Muscle layer of colon (tissue), 2 donors: ENCODE measurements at regions not wholly inside any gene's neighbourhood (a gene's known extent, or its start where the extent isn't known, plus 50 kb on each side); places are given as distances from the start of the nearest gene placed in this dataset.
"Not testable (repeated sequence)": the region's sequence is repeated elsewhere in the genome, so short reads cannot be mapped to it uniquely, and the experiment has no call there.

Experiments
- H3K27ac ChIP-seq: one replicate; pipeline ENCODE4 v1.7.0; 2013; ENCODE audit warnings: low read depth, mild to moderate bottlenecking, low read length, moderate library complexity
- H3K27me3 ChIP-seq, 2 donors: one replicate each; pipeline ENCODE4 v1.7.0; 2013; ENCODE audit warnings: low read length in 2 of 2, mild to moderate bottlenecking in 2 of 2; ENCODE audit not compliant: insufficient read depth in 2 of 2, control insufficient read depth in 1 of 2
- H3K36me3 ChIP-seq: one replicate; pipeline ENCODE4 v1.7.0; 2013; ENCODE audit warnings: mild to moderate bottlenecking, low read length; ENCODE audit not compliant: insufficient read depth
- H3K4me1 ChIP-seq: one replicate; pipeline ENCODE4 v1.7.0; 2013; ENCODE audit warnings: mild to moderate bottlenecking, low read length; ENCODE audit not compliant: insufficient read depth
- H3K4me3 ChIP-seq, 2 donors: one replicate each; pipeline ENCODE4 v1.7.0; 2013; ENCODE audit warnings: low read length in 2 of 2, low read depth in 1 of 2, mild to moderate bottlenecking in 1 of 2, moderate library complexity in 1 of 2
- H3K9ac ChIP-seq: one replicate; pipeline ENCODE4 v1.7.0; 2013; ENCODE audit warnings: low read length
- H3K9me3 ChIP-seq: one replicate; pipeline ENCODE4 v1.7.0; 2013; ENCODE audit warnings: mild to moderate bottlenecking, low read length
- donor health status: abdominal sarcoma.
- donor health status: Adenocarcinoma of cecum.

DNA sequence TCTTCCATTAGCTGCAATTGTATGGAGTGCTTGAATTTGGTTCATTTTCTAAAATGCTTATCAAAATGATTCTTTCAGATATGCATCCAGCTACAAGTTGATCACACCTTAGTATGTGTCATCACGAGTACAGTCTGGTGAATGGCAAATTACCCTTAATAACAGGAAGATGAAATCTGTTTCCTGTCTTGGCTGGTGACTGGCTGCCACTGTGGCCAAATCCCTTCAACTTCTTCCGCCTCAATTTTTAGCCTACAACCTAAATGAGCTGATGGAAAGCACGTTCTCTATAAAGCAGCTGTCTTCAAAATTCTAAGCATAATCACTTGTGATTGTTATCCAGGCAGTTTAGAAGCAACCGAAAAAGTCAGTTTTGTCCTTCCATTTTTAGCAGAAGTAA, 387.1 kb upstream of the NECTIN3 start:
- Histone ChIP-seq H3K36me3 (no peaks in the 10 kb centered on the region), H3K9me3 (no peaks in the 10 kb centered on the region), H3K9ac (no peak overlapping the region), H3K4me3 (no peak overlapping the region), H3K4me1 (no peaks in the 10 kb centered on the region), H3K27me3 (no peaks in the 10 kb centered on the region), H3K27ac (no peak overlapping the region)

DNA sequence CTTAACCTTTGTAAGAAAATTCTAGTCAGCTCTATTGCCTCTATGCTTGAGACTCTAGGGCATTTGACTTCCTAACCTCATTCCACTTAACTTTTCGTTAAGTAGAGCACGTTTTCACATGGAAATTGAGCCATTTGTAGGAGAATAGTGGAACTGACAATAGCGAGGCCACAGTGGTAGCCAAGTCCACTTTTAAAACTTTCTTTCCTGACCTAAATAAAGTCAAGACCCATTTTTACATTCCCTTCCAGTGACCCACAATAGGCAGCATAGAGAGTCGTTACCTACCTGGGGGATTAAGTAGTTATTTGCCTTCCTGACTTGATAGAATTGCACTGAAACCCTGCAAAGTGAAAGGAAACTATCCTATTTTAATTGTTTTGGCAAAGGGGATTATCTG, 386.0 kb upstream of the NECTIN3 start:
- Histone ChIP-seq H3K9ac (no peak overlapping the region), H3K4me3 (no peak overlapping the region), H3K27me3 (no peaks in the 10 kb centered on the region), H3K4me1 (no peaks in the 10 kb centered on the region), H3K27ac (no peak overlapping the region), H3K9me3 (no peaks in the 10 kb centered on the region), H3K36me3 (no peaks in the 10 kb centered on the region)

DNA sequence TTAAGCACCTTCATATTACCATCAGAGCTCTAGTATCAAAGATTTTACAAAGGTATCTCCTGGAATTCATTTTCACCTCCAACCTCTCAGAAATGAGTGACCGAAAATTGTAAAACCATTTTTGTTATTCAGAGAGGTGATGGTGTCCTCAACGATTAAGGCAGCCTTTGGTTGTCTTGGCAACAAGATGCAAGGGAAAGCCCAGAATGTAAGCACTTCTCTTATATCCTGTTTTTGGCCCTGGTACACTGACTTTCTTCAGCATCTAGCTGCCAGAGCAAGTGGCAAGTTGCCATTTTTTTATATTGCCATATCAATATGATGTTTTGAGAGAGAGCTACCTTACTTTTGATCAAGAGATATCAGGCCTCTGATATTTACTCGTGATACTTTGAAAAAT, 384.9 kb upstream of the NECTIN3 start:
- H3K9me3 ChIP-seq, result no peaks in the 10 kb centered on the region
- no peaks in the 10 kb centered on the region for H3K27me3 ChIP-seq
- no peaks in the 10 kb centered on the region for H3K4me1 ChIP-seq
- H3K36me3 ChIP-seq, result no peaks in the 10 kb centered on the region
- H3K4me3 ChIP-seq, result no peak overlapping the region
- H3K27ac ChIP-seq, result no peak overlapping the region
- H3K9ac ChIP-seq, result no peak overlapping the region

DNA sequence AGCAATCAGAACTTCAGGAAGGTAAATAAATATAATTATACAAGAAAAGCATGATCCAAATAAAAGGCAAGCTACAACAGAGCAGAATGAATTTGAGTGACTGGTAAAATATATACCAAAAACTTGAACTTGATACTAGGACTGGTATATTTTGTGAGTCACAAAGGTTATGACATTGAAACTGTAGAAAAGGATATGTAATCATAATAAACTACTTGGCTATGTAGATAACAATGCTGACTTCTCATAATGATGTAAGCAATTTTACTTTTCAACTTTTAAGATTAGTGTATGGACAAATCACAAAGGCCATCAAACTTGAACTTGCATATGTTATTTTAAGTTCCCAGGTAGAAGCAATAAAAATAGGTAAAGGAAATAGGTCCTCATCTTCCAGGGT, 384.5 kb upstream of the NECTIN3 start:
- H3K27ac ChIP-seq, result no peak overlapping the region
- no peak overlapping the region for H3K9ac ChIP-seq
- no peak overlapping the region for H3K4me3 ChIP-seq
- H3K4me1 ChIP-seq, result no peaks in the 10 kb centered on the region
- H3K9me3 ChIP-seq, result no peaks in the 10 kb centered on the region
- no peaks in the 10 kb centered on the region for H3K36me3 ChIP-seq
- no peaks in the 10 kb centered on the region for H3K27me3 ChIP-seq

DNA sequence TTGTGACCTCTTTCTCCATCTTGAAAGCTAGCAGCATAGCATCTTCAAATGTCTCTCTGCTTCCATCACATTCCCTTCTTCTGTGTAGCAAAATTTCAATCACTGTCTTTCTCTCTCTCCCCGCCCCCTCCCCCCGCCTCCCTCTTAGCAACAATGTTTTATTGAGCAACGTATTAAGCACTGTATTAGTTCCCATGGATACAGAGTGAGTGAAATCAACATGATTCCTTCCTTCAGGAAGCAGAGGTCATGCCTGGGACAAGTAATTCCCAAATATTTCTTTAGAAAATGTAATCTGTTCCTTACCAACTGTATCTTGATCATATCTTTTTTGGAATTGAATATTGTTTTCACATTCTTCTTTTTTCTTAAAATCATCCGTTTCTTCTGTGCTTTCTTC, 373.7 kb upstream of the NECTIN3 start:
- Histone ChIP-seq H3K4me1 (no peaks in the 10 kb centered on the region), H3K36me3 (no peaks in the 10 kb centered on the region), H3K9ac (no peak overlapping the region), H3K9me3 (no peaks in the 10 kb centered on the region), H3K27ac (no peak overlapping the region), H3K4me3 (no peak overlapping the region), H3K27me3 (no peaks in the 10 kb centered on the region)

DNA sequence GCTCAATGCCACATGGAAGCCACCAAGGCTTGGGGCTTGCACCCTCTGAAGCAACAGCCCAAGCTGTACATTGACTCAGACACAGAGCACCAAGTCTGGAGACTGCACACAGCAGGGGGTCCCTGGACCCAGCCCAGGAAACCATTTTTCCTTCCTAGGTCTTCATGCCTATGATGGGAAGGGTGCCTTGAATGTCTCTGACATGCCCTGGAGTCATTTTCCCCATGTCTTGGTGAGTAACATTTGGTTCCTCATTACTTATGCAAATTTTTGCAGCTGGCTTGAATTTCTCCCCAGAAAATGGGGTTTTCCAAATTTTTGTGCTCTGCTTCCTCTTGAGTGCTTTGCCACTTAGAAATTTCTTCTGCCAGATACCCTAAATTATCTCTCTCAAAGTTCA, 367.3 kb upstream of the NECTIN3 start:
- H3K27ac ChIP-seq, H3K9me3 ChIP-seq, H3K4me1 ChIP-seq, H3K36me3 ChIP-seq, H3K9ac ChIP-seq, H3K4me3 ChIP-seq, H3K27me3 ChIP-seq: not testable (repeated sequence)

DNA sequence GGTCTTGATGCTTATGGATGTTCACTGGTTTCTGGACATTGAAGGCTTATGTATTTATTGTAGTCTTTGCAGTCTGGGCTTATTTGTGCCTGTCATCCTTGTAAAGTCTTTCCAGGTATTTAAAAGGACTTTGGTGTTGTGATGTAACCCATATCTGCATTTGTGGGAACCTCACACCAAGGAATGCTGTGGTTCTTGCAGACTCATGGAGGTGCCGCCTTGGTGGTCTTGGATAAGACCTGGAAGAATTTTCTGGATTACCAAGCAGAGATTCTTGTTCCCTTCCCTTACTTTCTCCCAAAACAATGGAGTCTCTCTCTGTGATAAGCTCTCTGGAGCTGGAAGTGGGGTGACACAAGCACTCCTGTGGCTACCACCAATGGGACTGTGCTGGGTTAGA, 363.5 kb upstream of the NECTIN3 start:
- no peak overlapping the region for H3K9ac ChIP-seq
- no peak overlapping the region for H3K4me3 ChIP-seq
- H3K27ac ChIP-seq, result no peak overlapping the region
- H3K36me3 ChIP-seq, result no peaks in the 10 kb centered on the region
- no peaks in the 10 kb centered on the region for H3K27me3 ChIP-seq
- no peaks in the 10 kb centered on the region for H3K4me1 ChIP-seq
- no peaks in the 10 kb centered on the region for H3K9me3 ChIP-seq

DNA sequence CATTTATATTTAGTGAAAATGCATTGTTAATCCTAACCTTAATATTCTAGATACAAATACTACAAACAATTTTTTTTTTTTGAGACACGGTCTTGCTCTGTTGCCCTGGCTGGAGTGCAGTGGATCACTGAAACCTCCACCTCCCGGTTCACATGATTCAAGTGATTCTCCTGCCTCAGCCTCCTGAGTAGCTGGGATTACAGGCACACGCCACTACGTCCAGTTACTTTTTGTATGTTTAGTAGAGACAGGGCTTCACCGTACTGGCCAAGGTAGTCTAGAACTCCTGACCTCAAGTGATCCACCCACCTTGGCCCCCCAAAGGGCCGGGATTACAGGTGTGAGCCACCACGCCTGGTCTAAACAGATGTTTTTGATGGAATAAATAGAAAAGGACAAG, 361.5 kb upstream of the NECTIN3 start:
- Histone ChIP-seq H3K27me3 (no peaks in the 10 kb centered on the region), H3K36me3 (no peaks in the 10 kb centered on the region), H3K27ac (no peak overlapping the region), H3K4me3 (no peak overlapping the region), H3K9ac (no peak overlapping the region), H3K4me1 (no peaks in the 10 kb centered on the region), H3K9me3 (no peaks in the 10 kb centered on the region)

DNA sequence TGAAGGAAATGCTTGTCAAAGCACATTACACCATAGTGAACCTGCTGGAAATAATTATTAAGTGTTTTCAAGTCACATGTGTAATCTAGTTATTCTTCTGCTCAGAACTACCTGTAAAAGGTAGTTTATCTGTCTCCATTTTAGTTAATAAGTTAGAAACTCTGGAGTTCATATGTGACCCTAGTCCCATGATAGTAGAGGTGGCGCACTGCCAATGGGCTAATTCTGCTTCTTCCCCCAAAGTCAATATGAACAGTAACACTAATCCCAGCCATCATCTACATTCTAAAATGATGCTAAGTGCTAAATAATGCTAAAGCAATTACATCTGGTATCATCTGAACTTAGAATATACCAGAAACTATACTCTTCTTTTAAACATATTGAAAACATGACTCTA, 361.0 kb upstream of the NECTIN3 start:
- no peaks in the 10 kb centered on the region for H3K36me3 ChIP-seq
- H3K9me3 ChIP-seq, result no peaks in the 10 kb centered on the region
- no peaks in the 10 kb centered on the region for H3K27me3 ChIP-seq
- no peak overlapping the region for H3K9ac ChIP-seq
- no peaks in the 10 kb centered on the region for H3K4me1 ChIP-seq
- H3K27ac ChIP-seq, result no peak overlapping the region
- no peak overlapping the region for H3K4me3 ChIP-seq

DNA sequence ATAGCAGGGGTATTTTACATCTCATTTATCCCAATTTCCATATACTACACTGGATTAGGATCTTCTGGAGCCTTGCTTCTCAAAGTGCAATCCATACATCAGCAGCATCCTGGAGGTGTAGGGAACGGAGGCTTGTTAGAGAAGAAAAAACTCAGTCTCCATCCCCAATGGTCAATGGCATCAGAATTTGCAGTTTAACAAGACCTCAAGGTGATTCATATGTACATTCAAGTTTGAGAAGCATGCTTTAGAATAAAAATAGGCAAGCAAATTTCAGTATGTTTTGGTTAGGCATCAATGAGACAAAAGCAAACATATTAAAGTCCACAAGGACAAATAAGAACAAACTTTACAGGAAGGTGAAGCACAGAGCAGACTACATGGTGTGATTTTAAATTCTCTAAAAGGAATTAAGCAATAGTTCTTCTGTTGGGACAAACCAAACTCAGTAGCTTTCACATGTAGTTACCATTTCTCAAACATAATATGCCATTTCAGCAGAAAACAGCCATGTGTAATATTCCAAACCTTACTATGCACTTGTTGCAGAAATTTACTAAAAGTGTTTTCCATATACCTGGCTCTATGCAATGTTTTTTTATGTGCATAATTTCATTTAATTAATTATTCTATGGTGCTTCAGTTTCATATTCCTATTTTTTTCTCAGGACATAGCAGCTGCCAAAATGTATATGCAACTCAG, 360.3 kb upstream of the NECTIN3 start:
- H3K9me3 ChIP-seq, result no peaks in the 10 kb centered on the region
- H3K4me3 ChIP-seq, result no peak overlapping the region
- H3K4me1 ChIP-seq, result no peaks in the 10 kb centered on the region
- H3K36me3 ChIP-seq, result no peaks in the 10 kb centered on the region
- H3K27me3 ChIP-seq, result no peaks in the 10 kb centered on the region
- no peak overlapping the region for H3K27ac ChIP-seq
- no peak overlapping the region for H3K9ac ChIP-seq

DNA sequence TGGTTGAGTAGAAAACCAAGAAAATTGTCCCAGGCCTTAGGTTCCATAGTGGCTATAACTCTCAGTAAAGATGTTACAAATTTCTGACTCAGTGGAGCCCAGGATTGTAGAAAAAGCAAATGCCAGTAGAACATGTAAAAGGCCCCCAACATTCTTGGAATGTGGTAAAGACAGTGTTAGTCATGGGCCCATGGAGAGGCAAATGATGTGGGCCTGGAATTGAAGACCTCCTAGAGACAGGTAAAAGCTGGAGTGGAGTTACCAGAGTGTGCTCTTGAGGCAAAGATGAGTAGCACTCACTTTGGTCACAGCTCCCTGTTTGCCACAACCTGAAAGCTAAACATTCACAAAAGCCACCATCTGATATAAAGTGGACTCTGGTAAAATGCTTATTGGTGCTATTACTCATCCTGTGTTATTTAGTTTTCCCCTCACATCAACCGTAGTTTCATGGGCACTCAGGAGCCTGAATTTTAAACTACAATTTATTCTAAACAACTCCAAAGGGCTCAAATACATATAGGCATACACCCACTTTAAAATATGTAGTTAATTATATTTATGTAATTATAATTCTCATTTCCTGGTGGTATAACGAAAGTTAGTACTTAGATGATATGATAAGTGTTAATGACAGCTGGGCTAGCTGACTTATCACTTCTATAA, 359.6 kb upstream of the NECTIN3 start:
- H3K4me1 ChIP-seq, result no peaks in the 10 kb centered on the region
- no peak overlapping the region for H3K4me3 ChIP-seq
- H3K27me3 ChIP-seq, result no peaks in the 10 kb centered on the region
- H3K9me3 ChIP-seq, result no peaks in the 10 kb centered on the region
- no peaks in the 10 kb centered on the region for H3K36me3 ChIP-seq
- no peak overlapping the region for H3K27ac ChIP-seq
- H3K9ac ChIP-seq, result no peak overlapping the region

DNA sequence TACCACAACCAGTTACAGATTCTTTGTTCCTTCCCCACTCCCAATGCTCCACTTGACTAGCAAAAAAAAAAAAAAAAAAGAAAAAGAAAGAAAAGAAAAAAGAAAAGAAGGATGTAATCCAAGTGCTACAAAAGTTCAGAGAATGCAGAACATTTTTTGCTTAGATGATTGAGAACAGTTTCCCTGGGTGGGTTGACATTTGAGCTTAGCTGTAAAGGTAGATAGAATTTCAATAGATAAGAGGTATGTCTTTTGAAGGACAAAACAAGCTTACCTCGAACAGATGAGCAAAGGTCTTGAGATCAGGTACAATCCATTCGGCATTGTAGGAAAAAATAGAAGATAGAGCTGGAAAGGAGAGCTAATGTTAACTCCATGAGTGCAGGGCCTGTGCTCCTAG, 344.6 kb upstream of the NECTIN3 start:
- Histone ChIP-seq H3K9me3 (no peaks in the 10 kb centered on the region), H3K9ac (no peak overlapping the region), H3K27ac (no peak overlapping the region), H3K4me3 (no peak overlapping the region), H3K4me1 (no peaks in the 10 kb centered on the region), H3K36me3 (no peaks in the 10 kb centered on the region), H3K27me3 (no peaks in the 10 kb centered on the region)
